ENCODE measurements at regions not wholly inside any gene's neighbourhood (a gene's known extent, or its start where the extent isn't known, plus 50 kb on each side); places are given as distances from the start of the nearest gene placed in this dataset. TPM values are rescaled to one million over a fixed set of nuclear protein-coding genes. Genes with fewer than 3 reads are reported as not detected.

GRCh38 chr6:155520078-155520477 lies 64.4 kb upstream of the NOX3 start:
- Mint-ChIP-seq H3K27me3 (no peaks in the 10 kb centered on the region), H3K9me3 (peaks cover 12% of the 10 kb centered on the region), H3K4me1 (peaks cover 6% of the 10 kb centered on the region), H3K4me3 (no peak overlapping the region), H3K36me3 (no peaks in the 10 kb centered on the region), H3K27ac (no peak overlapping the region)
- POLR2A ChIA-PET: no interaction called here
- ATAC-seq (ENCODE audit: low read depth): no peak
- no peak for DNase-seq

GRCh38 chr6:155519176-155519738 lies 63.6 kb upstream of the NOX3 start:
- peaks cover 6% of the 10 kb centered on the region for H3K4me1 Mint-ChIP-seq
- H3K36me3 Mint-ChIP-seq: no peaks in the 10 kb centered on the region
- no peak overlapping the region for H3K4me3 Mint-ChIP-seq
- peaks cover 12% of the 10 kb centered on the region for H3K9me3 Mint-ChIP-seq
- POLR2A ChIA-PET: no interaction called here
- H3K27ac Mint-ChIP-seq: no peak overlapping the region
- H3K27me3 Mint-ChIP-seq: no peaks in the 10 kb centered on the region
- no peak for DNase-seq
- ATAC-seq (ENCODE audit: low read depth): no peak

- DNase-seq: no peak
- Mint-ChIP-seq H3K4me1 (peaks cover 3% of the 10 kb centered on the region), H3K9me3 (peaks cover 9% of the 10 kb centered on the region), H3K36me3 (no peaks in the 10 kb centered on the region), H3K4me3 (no peak overlapping the region), H3K27me3 (no peaks in the 10 kb centered on the region), H3K27ac (no peak overlapping the region)
- no peak for ATAC-seq (ENCODE audit: low read depth)
- POLR2A ChIA-PET: no interaction called here
Observed at GRCh38 chr6:155517294-155517693, 61.7 kb upstream of the NOX3 start.

GRCh38 chr6:155510879-155511278 lies 55.2 kb upstream of the NOX3 start:
- H3K27ac Mint-ChIP-seq: no peak overlapping the region
- no peak overlapping the region for H3K4me3 Mint-ChIP-seq
- peaks cover 3% of the 10 kb centered on the region for H3K9me3 Mint-ChIP-seq
- no peaks in the 10 kb centered on the region for H3K36me3 Mint-ChIP-seq
- H3K27me3 Mint-ChIP-seq: peaks cover 1% of the 10 kb centered on the region
- DNase-seq (no peak), ATAC-seq (ENCODE audit: low read depth) (no peak)
- H3K4me1 Mint-ChIP-seq: peaks cover under 1% of the 10 kb centered on the region
- POLR2A ChIA-PET: no interaction called here

GRCh38 chr6:155509743-155510475 lies 54.3 kb upstream of the NOX3 start:
- POLR2A ChIA-PET: no interaction called here
- ATAC-seq (ENCODE audit: low read depth) (no peak), DNase-seq (no peak)
- peaks cover 2% of the 10 kb centered on the region for H3K4me1 Mint-ChIP-seq
- H3K27ac Mint-ChIP-seq: no peak overlapping the region
- H3K27me3 Mint-ChIP-seq: peaks cover 1% of the 10 kb centered on the region
- H3K4me3 Mint-ChIP-seq: no peak overlapping the region
- no peaks in the 10 kb centered on the region for H3K36me3 Mint-ChIP-seq
- H3K9me3 Mint-ChIP-seq: peaks cover 3% of the 10 kb centered on the region

GRCh38 chr6:155505608-155505989 lies 50.0 kb upstream of the NOX3 start:
- Mint-ChIP-seq H3K4me1 (peaks cover 2% of the 10 kb centered on the region), H3K36me3 (no peaks in the 10 kb centered on the region), H3K27ac (no peak overlapping the region), H3K9me3 (peaks cover 4% of the 10 kb centered on the region), H3K4me3 (peak overlapping the region; percentile 19), H3K27me3 (peaks cover 1% of the 10 kb centered on the region)
- no peak for DNase-seq
- no peak for ATAC-seq (ENCODE audit: low read depth)
- POLR2A ChIA-PET: no interaction called here

Small RNA genes in the stretch of these regions (microRNA-seq; reads per million reads assigned to microRNA genes)
- not detected for gene MIR1202

Data from activated naive CD8-positive, alpha-beta T cell treated with anti-CD3 and anti-CD28 coated beads, Interleukin-2, amount 10 ng/mL, durations not matched to agents 7 days and 5 days (primary cell).